Central memory CD8-positive, alpha-beta T cell (primary cell): ENCODE measurements at regions not wholly inside any gene's neighbourhood (a gene's known extent, or its start where the extent isn't known, plus 50 kb on each side); places are given as distances from the start of the nearest gene placed in this dataset.

Source experiments
- ATAC-seq: fragments of 150-1000 bp; cut with Tn5 transposase; replicated peaks from 2 replicates; pipeline ENCODE4 v1.10.0; 2022; ENCODE audit warnings: mild to moderate bottlenecking, moderate FRiP score, moderate number of reproducible peaks; ENCODE audit not compliant: poor library complexity, severe bottlenecking; ENCODE audit errors: extremely low read depth
- DNase-seq, 2 donors: peaks; one replicate each; pipeline ENCODE4 v3.0.0; 2021; ENCODE audit warnings: low spot score in 2 of 2
- H3K27ac Mint-ChIP-seq: one replicate; pipeline ENCODE4 v1.8.0; 2022; ENCODE audit warnings: low read depth, mild to moderate bottlenecking, moderate library complexity, mixed read lengths
- H3K27me3 Mint-ChIP-seq: one replicate; pipeline ENCODE4 v1.8.0; 2022; ENCODE audit warnings: mixed read lengths
- H3K36me3 Mint-ChIP-seq: one replicate; pipeline ENCODE4 v1.8.0; 2022; ENCODE audit warnings: mild to moderate bottlenecking, moderate library complexity, mixed read lengths; ENCODE audit not compliant: insufficient read depth
- H3K4me1 Mint-ChIP-seq: one replicate; pipeline ENCODE4 v1.8.0; 2022; ENCODE audit warnings: mixed read lengths
- H3K4me3 Mint-ChIP-seq: one replicate; pipeline ENCODE4 v1.8.0; 2022; ENCODE audit warnings: mild to moderate bottlenecking, moderate library complexity, mixed read lengths
- H3K9me3 Mint-ChIP-seq: one replicate; pipeline ENCODE4 v1.8.0; 2022; ENCODE audit warnings: mixed read lengths

DNA sequence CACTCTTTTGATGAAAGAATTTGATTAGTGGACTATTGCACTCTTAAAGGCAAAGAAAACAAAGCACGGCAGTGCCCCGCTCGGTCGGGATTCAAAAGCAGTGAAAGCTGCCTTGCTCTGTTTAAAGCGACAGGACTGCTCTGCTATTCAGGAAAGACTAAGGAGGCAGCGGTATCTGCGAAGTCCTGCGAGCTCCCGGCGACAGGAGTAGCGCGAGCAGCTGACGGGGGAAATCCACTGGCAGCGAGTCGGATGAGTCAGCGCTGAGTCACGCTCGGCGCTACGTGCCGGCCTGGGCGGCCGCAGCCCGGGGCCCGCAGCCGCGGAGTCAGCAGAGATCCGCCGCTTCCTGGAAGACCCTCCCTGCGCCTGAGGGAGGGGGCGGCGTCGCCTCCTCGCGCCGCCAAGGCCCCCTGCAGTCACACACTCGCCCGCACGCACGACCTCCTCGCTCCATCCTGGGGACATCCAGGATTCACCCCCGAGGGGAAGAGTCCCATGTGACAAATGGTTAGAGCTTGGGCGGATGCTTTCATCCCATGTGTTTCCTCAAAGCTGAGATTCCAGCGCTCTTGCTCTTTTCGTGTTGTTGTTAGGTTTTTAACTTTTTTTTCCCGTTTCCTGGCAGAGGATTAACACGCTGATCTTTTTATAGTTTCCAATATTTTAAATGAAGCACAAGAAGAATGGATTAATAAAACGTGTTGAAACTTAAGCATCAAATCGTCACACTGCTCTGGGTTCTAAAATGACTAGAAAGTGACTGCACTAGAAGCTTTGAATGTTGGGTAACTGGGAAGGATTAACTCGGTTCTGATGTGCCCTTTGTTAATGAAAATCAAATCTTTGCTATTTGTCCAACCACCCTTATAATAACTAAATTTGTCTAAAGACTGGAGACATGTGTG lies 102.5 kb downstream of the ARRDC3 start:
- H3K4me1 Mint-ChIP-seq: peaks cover 18% of the 10 kb centered on the region
- no peaks in the 10 kb centered on the region for H3K9me3 Mint-ChIP-seq
- peak; percentile 91 for ATAC-seq
- peak overlapping the region; percentile 79 for H3K4me3 Mint-ChIP-seq
- no peaks in the 10 kb centered on the region for H3K27me3 Mint-ChIP-seq
- H3K36me3 Mint-ChIP-seq: peaks cover 13% of the 10 kb centered on the region
- DNase-seq: peak; percentile 62 to 75
- peak overlapping the region; percentile 87 for H3K27ac Mint-ChIP-seq

- DNase-seq (no peak), ATAC-seq (no peak)
- no peaks in the 10 kb centered on the region for H3K9me3 Mint-ChIP-seq
- H3K4me1 Mint-ChIP-seq: peaks cover 18% of the 10 kb centered on the region
- no peak overlapping the region for H3K4me3 Mint-ChIP-seq
- H3K27me3 Mint-ChIP-seq: no peaks in the 10 kb centered on the region
- no peak overlapping the region for H3K27ac Mint-ChIP-seq
- peaks cover 13% of the 10 kb centered on the region for H3K36me3 Mint-ChIP-seq
These were observed 105.3 kb downstream of the ARRDC3 start for GRCh38 chr5:91277840-91278239.

DNA sequence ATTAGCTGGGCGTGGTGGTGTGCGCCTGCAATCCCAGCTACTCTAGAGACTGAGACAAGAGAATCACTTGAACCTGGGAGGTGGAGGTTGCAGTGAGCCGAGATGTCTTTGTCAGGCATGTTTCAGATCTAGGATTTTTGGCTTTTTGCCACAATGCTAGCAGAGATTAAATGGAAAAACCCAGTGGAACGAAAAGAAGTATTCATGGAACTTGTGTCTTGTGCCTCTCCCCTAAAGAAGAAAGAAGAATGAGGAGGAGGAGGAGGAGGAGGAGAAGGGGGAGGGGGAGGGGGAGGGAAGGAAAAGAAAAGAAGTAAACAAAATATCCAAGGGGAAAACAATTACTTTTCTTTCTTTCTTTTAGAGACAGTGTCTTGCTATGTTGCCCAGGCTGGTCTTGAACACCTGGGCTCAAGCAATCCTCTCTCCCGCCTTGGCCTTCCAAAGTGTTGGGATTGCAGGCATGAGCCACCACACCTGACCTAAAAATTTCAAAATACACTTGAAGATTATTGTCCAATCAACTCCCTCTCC lies 106.0 kb downstream of the ARRDC3 start:
- H3K9me3 Mint-ChIP-seq: no peaks in the 10 kb centered on the region
- H3K4me1 Mint-ChIP-seq: peaks cover 18% of the 10 kb centered on the region
- ATAC-seq (no peak), DNase-seq (no peak)
- no peaks in the 10 kb centered on the region for H3K27me3 Mint-ChIP-seq
- H3K36me3 Mint-ChIP-seq: peaks cover 13% of the 10 kb centered on the region
- no peak overlapping the region for H3K4me3 Mint-ChIP-seq
- no peak overlapping the region for H3K27ac Mint-ChIP-seq

- Mint-ChIP-seq H3K27ac (no peak overlapping the region), H3K27me3 (no peaks in the 10 kb centered on the region), H3K4me1 (peaks cover 13% of the 10 kb centered on the region), H3K4me3 (no peak overlapping the region), H3K9me3 (no peaks in the 10 kb centered on the region), H3K36me3 (no peaks in the 10 kb centered on the region)
- ATAC-seq (no peak), DNase-seq (no peak)
These were observed 110.3 kb downstream of the ARRDC3 start for GRCh38 chr5:91272858-91273257.

DNA sequence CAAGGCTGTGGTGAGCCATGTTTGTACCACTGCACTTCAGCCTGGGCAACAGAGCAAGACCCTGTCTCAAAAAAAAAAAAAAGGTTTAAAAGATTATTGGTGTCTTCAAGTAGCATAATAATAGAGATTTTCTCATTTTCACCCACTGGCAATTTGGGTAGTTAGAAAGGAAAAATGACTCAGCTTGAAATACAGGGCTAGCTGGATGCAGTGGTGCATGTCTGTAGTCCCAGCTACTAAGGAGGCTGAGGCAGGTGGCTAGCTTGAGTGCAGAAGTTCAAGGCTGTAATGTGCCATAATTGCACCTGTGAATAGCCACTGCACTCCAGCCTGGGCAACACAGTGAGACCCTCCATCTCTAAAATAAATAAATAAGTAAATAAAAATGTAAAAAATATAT lies 111.1 kb downstream of the ARRDC3 start:
- ATAC-seq: no peak
- no peaks in the 10 kb centered on the region for H3K27me3 Mint-ChIP-seq

DNA sequence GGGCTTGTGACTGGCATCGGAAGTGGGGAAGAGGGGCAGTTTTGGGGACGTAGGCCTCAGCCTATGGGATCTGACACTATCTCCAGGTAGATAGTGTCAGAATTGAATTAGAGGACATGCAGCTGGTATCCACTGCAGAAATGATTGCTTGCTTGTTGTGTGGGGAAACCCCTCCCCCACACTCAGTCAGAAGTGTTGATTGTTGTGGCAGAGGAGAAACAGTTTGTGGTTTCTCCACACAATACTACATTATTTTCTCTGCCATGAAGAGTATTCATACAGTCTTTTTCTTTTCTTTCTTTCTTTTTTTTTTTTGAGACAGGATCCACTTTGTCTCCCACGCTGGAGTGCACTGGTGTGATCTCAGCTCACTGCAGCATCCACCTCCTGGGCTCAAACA lies 113.9 kb downstream of the ARRDC3 start:
- H3K4me1 Mint-ChIP-seq: peaks cover 24% of the 10 kb centered on the region
- no peak for DNase-seq

More for the DNA sequence above, 111.1 kb downstream of the ARRDC3 start:
- no peak for DNase-seq
- H3K4me3 Mint-ChIP-seq: no peak overlapping the region
- no peak overlapping the region for H3K27ac Mint-ChIP-seq
- no peaks in the 10 kb centered on the region for H3K36me3 Mint-ChIP-seq
- H3K9me3 Mint-ChIP-seq: no peaks in the 10 kb centered on the region
- H3K4me1 Mint-ChIP-seq: peaks cover 13% of the 10 kb centered on the region

DNA sequence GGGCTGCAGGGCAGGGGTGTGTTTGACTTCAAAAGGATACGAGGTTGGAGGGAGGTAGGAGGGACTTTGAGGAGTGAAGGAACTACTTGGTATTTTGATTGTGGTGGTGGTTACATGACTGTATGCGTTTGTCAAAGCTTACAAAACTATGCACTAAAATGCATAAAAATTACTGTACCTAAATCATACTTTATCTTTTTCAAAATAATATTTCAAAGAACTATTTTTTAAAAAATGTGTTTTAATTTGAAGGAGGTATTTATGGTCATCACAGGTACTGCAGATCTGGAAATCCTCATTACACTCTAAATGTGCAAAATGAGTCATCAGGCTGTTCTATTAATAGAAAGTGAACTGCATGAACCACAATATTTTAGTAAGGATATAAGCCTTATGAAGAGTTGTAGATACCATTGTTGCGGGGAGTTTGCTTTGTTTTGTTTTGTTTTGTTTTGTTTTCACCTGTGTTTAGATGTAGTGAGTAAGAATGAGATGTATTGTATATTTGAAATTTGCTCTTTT lies 116.9 kb downstream of the ARRDC3 start:
- H3K27ac Mint-ChIP-seq: no peak overlapping the region
- no peaks in the 10 kb centered on the region for H3K27me3 Mint-ChIP-seq
- ATAC-seq (peak; percentile 72), DNase-seq (no peak)
- H3K9me3 Mint-ChIP-seq: no peaks in the 10 kb centered on the region
- H3K4me1 Mint-ChIP-seq: peaks cover 24% of the 10 kb centered on the region
- H3K36me3 Mint-ChIP-seq: peaks cover 2% of the 10 kb centered on the region
- H3K4me3 Mint-ChIP-seq: no peak overlapping the region

More for the DNA sequence above, 113.9 kb downstream of the ARRDC3 start:
- peaks cover 2% of the 10 kb centered on the region for H3K36me3 Mint-ChIP-seq
- ATAC-seq: peak; percentile 60
- no peak overlapping the region for H3K4me3 Mint-ChIP-seq
- no peaks in the 10 kb centered on the region for H3K27me3 Mint-ChIP-seq
- H3K9me3 Mint-ChIP-seq: no peaks in the 10 kb centered on the region
- no peak overlapping the region for H3K27ac Mint-ChIP-seq

DNA sequence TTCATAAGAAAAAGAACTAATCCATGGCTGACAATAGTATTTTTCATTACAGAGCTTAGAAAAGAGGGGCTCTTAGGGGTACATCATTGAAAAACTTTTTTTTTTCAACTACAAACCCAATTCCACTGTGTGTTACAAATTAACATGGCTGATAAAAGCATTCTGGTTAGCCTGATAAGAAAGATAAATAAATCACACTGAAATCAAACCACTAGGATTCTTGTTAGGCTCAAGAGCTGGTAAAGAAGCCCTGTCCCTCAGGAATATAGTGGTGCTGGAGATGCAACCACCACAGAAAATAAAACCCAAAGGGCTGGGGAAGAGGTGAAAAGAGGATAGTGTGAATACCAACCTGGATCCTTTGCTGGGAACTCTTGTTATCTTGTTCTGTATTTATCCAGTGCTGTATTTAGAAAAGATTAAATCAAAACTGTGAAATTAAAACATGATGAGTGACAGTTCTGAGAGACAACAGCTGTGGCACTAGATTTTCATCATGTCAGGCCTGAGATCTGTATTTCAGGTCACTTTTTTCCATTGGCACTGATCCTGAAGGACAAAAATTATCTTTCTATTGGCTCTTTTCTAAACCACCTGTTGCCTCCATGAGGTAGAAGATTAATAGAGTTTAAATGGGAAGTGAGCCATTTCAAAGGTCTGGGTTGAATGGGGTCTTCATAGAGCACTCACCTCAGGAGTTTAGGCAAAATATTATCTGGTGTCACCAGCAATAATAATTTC lies 118.6 kb downstream of the ARRDC3 start:
- no peak overlapping the region for H3K27ac Mint-ChIP-seq
- ATAC-seq: no peak
- H3K4me3 Mint-ChIP-seq: no peak overlapping the region
- H3K4me1 Mint-ChIP-seq: peaks cover 22% of the 10 kb centered on the region
- H3K36me3 Mint-ChIP-seq: peaks cover 2% of the 10 kb centered on the region
- H3K27me3 Mint-ChIP-seq: no peaks in the 10 kb centered on the region
- no peak for DNase-seq
- no peaks in the 10 kb centered on the region for H3K9me3 Mint-ChIP-seq

- Mint-ChIP-seq H3K27me3 (no peaks in the 10 kb centered on the region), H3K36me3 (peaks cover 2% of the 10 kb centered on the region), H3K4me3 (no peak overlapping the region), H3K4me1 (peaks cover 16% of the 10 kb centered on the region), H3K9me3 (no peaks in the 10 kb centered on the region), H3K27ac (no peak overlapping the region)
- ATAC-seq: no peak
- DNase-seq: no peak
These were observed 119.2 kb downstream of the ARRDC3 start for GRCh38 chr5:91263898-91264297.

- no peaks in the 10 kb centered on the region for H3K27me3 Mint-ChIP-seq
- no peaks in the 10 kb centered on the region for H3K4me1 Mint-ChIP-seq
- no peak overlapping the region for H3K27ac Mint-ChIP-seq
- H3K36me3 Mint-ChIP-seq: no peaks in the 10 kb centered on the region
- ATAC-seq (no peak), DNase-seq (no peak)
- H3K4me3 Mint-ChIP-seq: no peak overlapping the region
- H3K9me3 Mint-ChIP-seq: no peaks in the 10 kb centered on the region
These were observed 125.8 kb downstream of the ARRDC3 start for GRCh38 chr5:91257301-91257700.

DNA sequence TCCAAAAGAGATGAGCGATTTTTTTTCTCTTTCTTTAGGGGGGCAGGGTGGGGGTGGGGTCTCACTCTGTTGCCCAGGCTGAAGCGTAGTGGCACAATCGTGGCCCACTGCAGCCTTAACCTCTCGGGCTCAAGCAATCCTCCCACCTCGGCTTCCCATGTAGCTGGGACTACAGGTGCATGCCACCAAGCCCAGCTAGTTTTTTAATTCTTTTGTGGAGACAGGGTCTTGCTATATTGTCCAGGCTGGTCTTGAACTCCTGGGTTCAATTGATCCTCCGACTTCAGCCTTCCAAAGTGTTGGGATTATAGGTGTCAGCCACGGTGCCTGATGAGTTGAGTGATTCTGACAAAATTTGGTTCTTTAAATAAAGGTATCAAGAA lies 127.0 kb downstream of the ARRDC3 start:
- DNase-seq (no peak), ATAC-seq (no peak)

DNA sequence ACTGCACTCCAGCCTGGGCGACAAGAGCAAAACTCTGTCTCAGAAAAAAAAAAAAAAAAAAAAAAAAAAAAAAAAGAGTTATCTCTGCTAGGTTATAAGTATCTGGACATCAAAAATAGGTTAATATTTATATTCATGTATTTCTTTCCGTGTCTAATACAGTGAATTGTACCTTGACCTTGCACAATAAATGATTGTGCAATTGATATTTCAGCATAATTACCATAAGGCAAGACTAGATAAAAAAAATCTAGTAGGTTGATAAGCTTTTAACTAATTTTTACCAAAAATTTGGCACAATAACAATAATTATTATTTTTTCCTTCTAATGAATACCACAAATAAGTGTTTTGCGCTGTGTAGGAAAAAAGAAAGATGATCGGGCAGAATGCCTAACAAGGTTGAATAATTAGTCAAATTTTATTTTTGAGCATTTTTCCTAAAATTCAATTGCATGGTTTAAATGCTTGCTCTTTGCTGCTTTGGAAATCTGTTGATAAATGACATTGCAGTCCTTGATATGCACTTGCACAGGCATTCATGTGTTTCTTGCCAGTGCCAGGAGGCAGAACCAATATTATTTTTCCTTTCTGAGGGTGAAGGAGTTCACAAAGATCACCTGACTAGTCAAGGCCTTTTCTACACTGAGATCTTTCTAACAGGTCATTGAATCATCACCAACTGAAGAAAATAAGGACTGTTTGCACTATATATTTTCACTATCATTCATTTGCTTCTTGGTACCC lies 127.5 kb downstream of the ARRDC3 start:
- no peak overlapping the region for H3K27ac Mint-ChIP-seq
- no peaks in the 10 kb centered on the region for H3K36me3 Mint-ChIP-seq
- H3K4me1 Mint-ChIP-seq: no peaks in the 10 kb centered on the region
- DNase-seq (no peak), ATAC-seq (no peak)
- no peaks in the 10 kb centered on the region for H3K9me3 Mint-ChIP-seq
- no peak overlapping the region for H3K4me3 Mint-ChIP-seq
- no peaks in the 10 kb centered on the region for H3K27me3 Mint-ChIP-seq

More for the DNA sequence above, 127.0 kb downstream of the ARRDC3 start:
- no peaks in the 10 kb centered on the region for H3K4me1 Mint-ChIP-seq
- no peaks in the 10 kb centered on the region for H3K27me3 Mint-ChIP-seq
- H3K9me3 Mint-ChIP-seq: no peaks in the 10 kb centered on the region
- H3K36me3 Mint-ChIP-seq: no peaks in the 10 kb centered on the region
- no peak overlapping the region for H3K4me3 Mint-ChIP-seq
- H3K27ac Mint-ChIP-seq: no peak overlapping the region
